ENCODE measurements at regions not wholly inside any gene's neighbourhood (a gene's known extent, or its start where the extent isn't known, plus 50 kb on each side); places are given as distances from the start of the nearest gene placed in this dataset.

DNA sequence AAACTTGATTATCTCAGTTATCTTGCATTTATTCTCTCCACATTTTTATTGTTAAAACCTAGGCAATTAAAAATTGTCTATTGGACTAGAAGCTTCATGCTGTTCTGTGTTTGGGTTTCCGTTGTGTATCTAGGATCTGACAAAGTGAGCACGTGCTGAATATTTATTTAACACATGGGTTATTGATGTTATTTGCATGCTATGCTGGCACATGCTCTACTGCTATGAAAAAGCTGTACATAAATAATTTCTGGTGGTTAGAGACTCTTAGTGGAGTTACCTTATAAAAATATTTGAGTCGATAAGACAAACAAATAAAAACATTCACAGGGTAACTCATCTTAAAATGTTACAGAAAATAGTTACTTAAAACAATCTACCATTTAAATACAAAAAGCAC, 1769.7 kb downstream of the MRPL39 start:
- ATAC-seq: no peak

More for the DNA sequence above, 1769.7 kb downstream of the MRPL39 start:
- no peaks in the 10 kb centered on the region for H3F3A ChIP-seq (replicated peaks; ENCODE audit: low read depth)
- no peak overlapping the region for H3K4me3 ChIP-seq
- no peak for DNase-seq (ENCODE audit: low spot score)
- H4K20me1 ChIP-seq (replicated peaks; ENCODE audit: insufficient read depth): no peaks in the 10 kb centered on the region
- no peak for TF ChIP-seq STAT1 (IDR thresholded peaks at IDR 0.05; ENCODE audit: unreplicated experiment)
- no peak for TF ChIP-seq POLR2AphosphoS5 (IDR thresholded peaks at IDR 0.05; ENCODE audit: low read depth)
- TF ChIP-seq ZNF331 (CRISPR knock-in tag; IDR thresholded peaks at IDR 0.05; ENCODE audit: low read depth): no peak
- TF ChIP-seq ZNF114 (CRISPR knock-in tag; IDR thresholded peaks at IDR 0.05): no peak
- no peak for TF ChIP-seq EZH2phosphoT487 (IDR thresholded peaks at IDR 0.05; ENCODE audit: unreplicated experiment)
- no peak for TF ChIP-seq CREB1 (CRISPR knock-in tag; IDR thresholded peaks at IDR 0.05; ENCODE audit: low read depth)
- TF ChIP-seq REST (IDR thresholded peaks at IDR 0.05; ENCODE audit: unreplicated experiment): no peak
- no peak for TF ChIP-seq ETS1 (IDR thresholded peaks at IDR 0.05)
- TF ChIP-seq EZH2 (IDR thresholded peaks at IDR 0.05; ENCODE audit: low read depth, unreplicated experiment): no peak
- no peak for TF ChIP-seq CTCF (conservative IDR thresholded peaks at IDR 0.05; ENCODE audit: low read depth in 2 of 2)
- no peak overlapping the region for H3K27ac ChIP-seq (ENCODE audit: low read depth)
- Mint-ChIP-seq H3K9me3 (peaks cover 84% of the 10 kb centered on the region), H3K36me3 (ENCODE audit: low read depth) (peaks cover 24% of the 10 kb centered on the region), H3K27ac (no peak overlapping the region), H3K27me3 (ENCODE audit: insufficient read depth, low read depth, poor library complexity) (no peaks in the 10 kb centered on the region), H3K4me3 (no peak overlapping the region), H3K4me1 (no peaks in the 10 kb centered on the region)
- no peaks in the 10 kb centered on the region for H3K9me2 ChIP-seq (ENCODE audit: insufficient read depth)
- H3K36me3 ChIP-seq (ENCODE audit: insufficient read depth): no peaks in the 10 kb centered on the region
- H2AFZ ChIP-seq: no peak overlapping the region
- H3K4me2 ChIP-seq: no peak overlapping the region
- no peaks in the 10 kb centered on the region for H3K27me3 ChIP-seq (ENCODE audit: insufficient read depth)
- H3K79me2 ChIP-seq (replicated peaks; ENCODE audit: insufficient read depth): no peaks in the 10 kb centered on the region
- no peaks in the 10 kb centered on the region for H3K4me1 ChIP-seq (ENCODE audit: insufficient read depth)

All from GM23338 (cell line).